BJ (cell line): ENCODE measurements at regions not wholly inside any gene's neighbourhood (a gene's known extent, or its start where the extent isn't known, plus 50 kb on each side); places are given as distances from the start of the nearest gene placed in this dataset.

Experiments
- CTCF ChIA-PET: fragments of 350-600 bp; formaldehyde crosslinking; extraction: SDS; loops from one replicate; lab custom pipeline; 2021; ENCODE audit warnings: antibody characterized with exemption, inconsistent platforms; lab: Yijun Ruan, JAX
- POLR2A ChIA-PET: fragments of 300-600 bp; sonication (Branson Sonifier 250); formaldehyde crosslinking; extraction: SDS; loops from one replicate; lab custom pipeline; 2021; ENCODE audit warnings: antibody characterized with exemption; lab: Charles Lee
- DNase-seq: peaks from one replicate; pipeline ENCODE4 v3.0.0-alpha.2; 2011; ENCODE audit warnings: low read depth
- H3K27me3 ChIP-seq: 2 replicates; pipeline ENCODE4 v1.6.0; 2011; ENCODE audit warnings: low read length; ENCODE audit not compliant: control insufficient read depth, insufficient read depth
- H3K36me3 ChIP-seq: 2 replicates; pipeline ENCODE4 v1.5.1; 2011; ENCODE audit warnings: low read length; ENCODE audit not compliant: control insufficient read depth, insufficient read depth
- H3K4me3 ChIP-seq: 2 replicates; pipeline ENCODE4 v1.5.1; 2011; ENCODE audit warnings: low read depth, mild to moderate bottlenecking, control low read depth, low read length
- CTCF ChIP-seq: IDR thresholded peaks from 2 replicates; pipeline ENCODE4 v1.5.1; 2011; ENCODE audit warnings: low read depth, mild to moderate bottlenecking, control low read depth, inconsistent platforms, low read length, moderate library complexity; ENCODE audit not compliant: insufficient read depth

GRCh38 chr14:85279407-85279806, 250.5 kb upstream of the FLRT2 start:
- ChIA-PET POLR2A (no interaction called here), CTCF (no interaction called here)
- Histone ChIP-seq H3K27me3 (no peaks in the 10 kb centered on the region), H3K4me3 (no peak overlapping the region), H3K36me3 (no peaks in the 10 kb centered on the region)
- DNase-seq = no peak
- no peak for TF ChIP-seq CTCF

GRCh38 chr14:85280074-85280473, 249.9 kb upstream of the FLRT2 start:
- CTCF ChIA-PET = no interaction called here
- DNase-seq = no peak
- Histone ChIP-seq H3K27me3 (no peaks in the 10 kb centered on the region), H3K4me3 (no peak overlapping the region), H3K36me3 (no peaks in the 10 kb centered on the region)
- TF ChIP-seq CTCF = no peak
- POLR2A ChIA-PET = no interaction called here

- Histone ChIP-seq H3K27me3 (no peaks in the 10 kb centered on the region), H3K4me3 (no peak overlapping the region), H3K36me3 (no peaks in the 10 kb centered on the region)
- ChIA-PET POLR2A (no interaction called here), CTCF (interaction anchor here (0.7 kb wide), 1 partner anchor 10 kb away, joined by 3 read pairs; no protein-coding TSS in a partner anchor)
- TF ChIP-seq CTCF = no peak
- no peak for DNase-seq
Measured at GRCh38 chr14:85281921-85282320, 248.0 kb upstream of the FLRT2 start.

GRCh38 chr14:85288041-85288440, 241.9 kb upstream of the FLRT2 start:
- ChIA-PET CTCF (no interaction called here), POLR2A (no interaction called here)
- TF ChIP-seq CTCF = no peak

GRCh38 chr14:85291731-85292130, 238.2 kb upstream of the FLRT2 start:
- H3K27me3 ChIP-seq = no peaks in the 10 kb centered on the region
- TF ChIP-seq CTCF = no peak
- ChIA-PET POLR2A (no interaction called here), CTCF (interaction anchor here (1.2 kb wide), 1 partner anchor 10 kb away, joined by 3 read pairs; no protein-coding TSS in a partner anchor)
- H3K4me3 ChIP-seq = no peak overlapping the region
- H3K36me3 ChIP-seq = no peaks in the 10 kb centered on the region
- no peak for DNase-seq

More at GRCh38 chr14:85288041-85288440, 241.9 kb upstream of the FLRT2 start:
- no peak for DNase-seq
- no peaks in the 10 kb centered on the region for H3K27me3 ChIP-seq
- H3K4me3 ChIP-seq = no peak overlapping the region
- H3K36me3 ChIP-seq = no peaks in the 10 kb centered on the region
